H1 (cell line): ENCODE measurements at regions not wholly inside any gene's neighbourhood (a gene's known extent, or its start where the extent isn't known, plus 50 kb on each side); places are given as distances from the start of the nearest gene placed in this dataset.

ENCODE experiments used
- CTCF ChIA-PET: fragments of 300-600 bp; sonication (Branson Sonifier 250); formaldehyde crosslinking; loops from one replicate; lab custom pipeline; 2021; ENCODE audit not compliant: partially characterized antibody; lab: Charles Lee
- POLR2A ChIA-PET: fragments of 300-600 bp; sonication (Branson Sonifier 250); formaldehyde crosslinking; loops from one replicate; lab custom pipeline; 2021; ENCODE audit warnings: inconsistent platforms; ENCODE audit not compliant: partially characterized antibody; lab: Charles Lee
- DNase-seq, 2 experiments: peaks; one replicate each; pipeline versions ENCODE4 v3.0.0 to v3.0.0-alpha.2; 2010 to 2022; ENCODE audit warnings: low spot score in 2 of 2, low read depth in 1 of 2, mixed read lengths in 1 of 2
- FAIRE-seq: peaks from 2 replicates; lab custom pipeline; 2011; peaks lifted over from hg19 to GRCh38; lab: Jason Lieb, UNC
- H2AFZ ChIP-seq: 2 replicates; pipeline ENCODE4 v1.8.1; 2012; ENCODE audit warnings: low read length, inconsistent platforms
- H2AK5ac ChIP-seq: 2 replicates; pipeline ENCODE4 v1.6.1; 2013; ENCODE audit warnings: low read depth, low read length
- H2BK120ac ChIP-seq: replicated peaks from 2 replicates; pipeline ENCODE3; 2013; ENCODE audit warnings: low read depth, low read length, inconsistent platforms
- H2BK12ac ChIP-seq: 2 replicates; pipeline ENCODE4 v1.6.1; 2013; ENCODE audit warnings: low read depth, low read length
- H2BK15ac ChIP-seq: 2 replicates; pipeline ENCODE4 v1.6.1; 2013; ENCODE audit warnings: low read length
- H2BK20ac ChIP-seq: 2 replicates; pipeline ENCODE4 v1.6.1; 2013; ENCODE audit warnings: low read length
- H2BK5ac ChIP-seq: 2 replicates; pipeline ENCODE4 v1.6.1; 2013; ENCODE audit warnings: low read depth, low read length
- H3K14ac ChIP-seq: 2 replicates; pipeline ENCODE4 v1.6.1; 2013; ENCODE audit warnings: inconsistent platforms; ENCODE audit not compliant: insufficient read length
- H3K18ac ChIP-seq: 2 replicates; pipeline ENCODE4 v1.6.1; 2013; ENCODE audit warnings: low read length; ENCODE audit errors: extremely low read depth
- H3K23ac ChIP-seq: 2 replicates; pipeline ENCODE4 v1.6.1; 2013; ENCODE audit warnings: inconsistent platforms; ENCODE audit not compliant: insufficient read length
- H3K23me2 ChIP-seq: 2 replicates; pipeline ENCODE4 v1.6.1; 2013; ENCODE audit warnings: low read depth, low read length
- H3K27ac ChIP-seq: 2 replicates; pipeline ENCODE4 v1.6.1; 2011; ENCODE audit warnings: low read depth, low read length, inconsistent platforms
- H3K27me3 ChIP-seq, 4 experiments: replicated peaks in 1 of 4; 1 replicate in 1 of 4; 2 replicates in 3 of 4; pipeline versions ENCODE4 v1.6.1 to v1.8.1; 2011 to 2013; ENCODE audit warnings: low read length in 3 of 4, mild to moderate bottlenecking in 3 of 4, inconsistent platforms in 2 of 4, mixed read lengths in 2 of 4, moderate library complexity in 1 of 4; ENCODE audit not compliant: control insufficient read depth in 3 of 4, insufficient read depth in 3 of 4; ENCODE audit errors: extremely low read depth in 1 of 4
- H3K36me3 ChIP-seq, 4 experiments: 2 replicates each; pipeline versions ENCODE4 v1.6.1 to v1.8.1; 2011 to 2013; ENCODE audit warnings: mild to moderate bottlenecking in 4 of 4, low read length in 3 of 4, moderate library complexity in 2 of 4, control low read depth in 1 of 4, inconsistent platforms in 1 of 4; ENCODE audit not compliant: insufficient read depth in 4 of 4, control insufficient read depth in 2 of 4
- H3K4ac ChIP-seq: replicated peaks from 2 replicates; pipeline ENCODE3; 2013; ENCODE audit warnings: low read length, low read depth, mixed read lengths, inconsistent platforms; ENCODE audit not compliant: insufficient read length
- H3K4me1 ChIP-seq, 4 experiments: replicated peaks in 1 of 4; 1 replicate in 1 of 4; 2 replicates in 3 of 4; pipeline versions ENCODE4 v1.6.1 to v1.8.1; 2011 to 2013; ENCODE audit warnings: low read length in 3 of 4, inconsistent platforms in 2 of 4, mixed read lengths in 1 of 4; ENCODE audit not compliant: insufficient read depth in 4 of 4, control insufficient read depth in 3 of 4
- H3K4me2 ChIP-seq, 2 experiments: 2 replicates each; pipeline versions ENCODE4 v1.6.1 to v1.8.1; 2011 to 2013; ENCODE audit warnings: low read depth in 2 of 2, low read length in 2 of 2, control low read depth in 1 of 2, inconsistent platforms in 1 of 2, mild to moderate bottlenecking in 1 of 2; ENCODE audit not compliant: insufficient read depth in 1 of 2
- H3K4me3 ChIP-seq, 4 experiments: fragments of 200-600, 300-600 bp in 1 of 4; sonication (generic), shearing (Covaris generic), sonication (Bioruptor Twin) in 1 of 4; 2 replicates each; pipeline versions ENCODE4 v1.5.1 to v1.8.1; 2011 to 2016; ENCODE audit warnings: low read length in 4 of 4, low read depth in 3 of 4, control low read depth in 2 of 4, inconsistent platforms in 2 of 4, mild to moderate bottlenecking in 2 of 4, mixed read lengths in 1 of 4, moderate library complexity in 1 of 4; ENCODE audit not compliant: insufficient read depth in 2 of 4; ENCODE audit errors: extremely low read depth in 1 of 4
- H3K56ac ChIP-seq: replicated peaks from 2 replicates; pipeline ENCODE3; 2013; ENCODE audit warnings: low read depth, mild to moderate bottlenecking, mixed read lengths, low read length, inconsistent platforms; ENCODE audit not compliant: insufficient read length
- H3K79me1 ChIP-seq: 2 replicates; pipeline ENCODE4 v1.6.1; 2013; ENCODE audit warnings: low read depth, low read length, control low read depth
- H3K79me2 ChIP-seq, 2 experiments: 2 replicates each; pipeline versions ENCODE4 v1.6.1 to v1.8.1; 2012 to 2013; ENCODE audit warnings: low read length in 2 of 2, mild to moderate bottlenecking in 2 of 2, inconsistent platforms in 1 of 2; ENCODE audit not compliant: insufficient read depth in 2 of 2, control insufficient read depth in 1 of 2
- H3K9ac ChIP-seq, 4 experiments: replicated peaks in 1 of 4; 1 replicate in 1 of 4; 2 replicates in 3 of 4; pipeline versions ENCODE4 v1.6.1 to v1.8.1; 2011 to 2013; ENCODE audit warnings: low read depth in 3 of 4, low read length in 3 of 4, control low read depth in 2 of 4, mild to moderate bottlenecking in 2 of 4, moderate library complexity in 2 of 4, inconsistent platforms in 1 of 4; ENCODE audit errors: extremely low read depth in 1 of 4
- H3K9me3 ChIP-seq, 2 experiments: 2 replicates each; pipeline versions ENCODE4 v1.6.1 to v1.8.1; 2012 to 2013; ENCODE audit warnings: mild to moderate bottlenecking in 2 of 2, moderate library complexity in 2 of 2, control low read depth in 1 of 2, inconsistent platforms in 1 of 2, low read depth in 1 of 2, low read length in 1 of 2, mixed read lengths in 1 of 2; ENCODE audit not compliant: insufficient read depth in 2 of 2
- H4K20me1 ChIP-seq, 2 experiments: replicated peaks in 1 of 2; 2 replicates each; pipeline versions ENCODE3 to v1.8.1; 2011 to 2013; ENCODE audit warnings: inconsistent platforms in 2 of 2, low read length in 2 of 2, mild to moderate bottlenecking in 1 of 2; ENCODE audit not compliant: insufficient read depth in 2 of 2, control insufficient read depth in 1 of 2
- H4K5ac ChIP-seq: 2 replicates; pipeline ENCODE4 v1.6.1; 2013; ENCODE audit warnings: low read length, low read depth, mixed read lengths, inconsistent platforms; ENCODE audit not compliant: insufficient read length
- H4K8ac ChIP-seq: 2 replicates; pipeline ENCODE4 v1.8.0; 2013; ENCODE audit warnings: mild to moderate bottlenecking, moderate library complexity, low read length, inconsistent platforms; ENCODE audit not compliant: insufficient read depth; ENCODE audit errors: extremely low read depth
- H4K91ac ChIP-seq: replicated peaks from 2 replicates; pipeline ENCODE3; 2013; ENCODE audit warnings: low read length, mixed read lengths, inconsistent platforms; ENCODE audit not compliant: insufficient read length
- CTBP2 ChIP-seq: IDR thresholded peaks from 2 replicates; pipeline ENCODE4 v1.7.0; 2011; ENCODE audit warnings: borderline replicate concordance, mild to moderate bottlenecking, moderate library complexity, mixed read lengths, low read length; ENCODE audit not compliant: insufficient read depth, insufficient read length
- EP300 ChIP-seq, 2 experiments: IDR thresholded peaks; 1 replicate in 1 of 2; 2 replicates in 1 of 2; pipeline ENCODE4 v1.6.1; 2011 to 2012; ENCODE audit warnings: low read depth in 2 of 2, low read length in 2 of 2, mild to moderate bottlenecking in 2 of 2, borderline replicate concordance in 1 of 2, inconsistent platforms in 1 of 2, moderate library complexity in 1 of 2
- GTF2F1 ChIP-seq: IDR thresholded peaks from 2 replicates; pipeline ENCODE4 v1.6.1; 2012; ENCODE audit warnings: low read depth, low read length, improper control_type of control experiment, borderline replicate concordance
- HDAC2 ChIP-seq, 2 experiments: fragments of 300-600 bp in 1 of 2; sonication (generic) in 1 of 2; IDR thresholded peaks; 2 replicates each; pipeline ENCODE4 v1.6.1; 2011 to 2012; ENCODE audit warnings: low read depth in 2 of 2, low read length in 2 of 2, mild to moderate bottlenecking in 2 of 2, moderate library complexity in 2 of 2, borderline replicate concordance in 1 of 2, inconsistent platforms in 1 of 2
- SAP30 ChIP-seq: fragments of 300-600 bp; sonication (generic); IDR thresholded peaks from 2 replicates; pipeline ENCODE4 v1.7.1; 2012; ENCODE audit warnings: low read length, moderate library complexity, mild to moderate bottlenecking, inconsistent platforms; ENCODE audit not compliant: insufficient read depth, insufficient replicate concordance
- SIRT6 ChIP-seq: IDR thresholded peaks from one replicate; pipeline ENCODE4 v1.7.1; 2012; ENCODE audit warnings: low read length, inconsistent platforms
- TAF7 ChIP-seq: optimal IDR thresholded peaks from 2 replicates; pipeline ENCODE3; 2011; ENCODE audit warnings: low read depth, mild to moderate bottlenecking, inconsistent platforms, low read length, moderate library complexity, borderline replicate concordance
- WGBS, 2 experiments: shearing (Covaris generic) in 1 of 2; methylation state at CpG; one replicate each; pipeline versions ENCODE4 v1.1.6 to v1.1.7; 2013 to 2015; ENCODE audit warnings: low lambda C conversion rate in 2 of 2, mixed read lengths in 2 of 2, inconsistent platforms in 1 of 2, low coverage in 1 of 2, missing lambda C conversion rate in 1 of 2; ENCODE audit not compliant: insufficient replicate concordance in 2 of 2, insufficient coverage in 1 of 2, insufficient read length in 1 of 2; ENCODE audit errors: extremely low coverage in 1 of 2, missing lambda C conversion rate in 1 of 2; 5-methylcytosine and 5-hydroxymethylcytosine counted together
- TF ChIP-seq, protein P1 (sequence below): IDR thresholded peaks from 2 replicates; pipeline ENCODE4 v1.6.1; 2012; ENCODE audit warnings: inconsistent platforms

DNA sequence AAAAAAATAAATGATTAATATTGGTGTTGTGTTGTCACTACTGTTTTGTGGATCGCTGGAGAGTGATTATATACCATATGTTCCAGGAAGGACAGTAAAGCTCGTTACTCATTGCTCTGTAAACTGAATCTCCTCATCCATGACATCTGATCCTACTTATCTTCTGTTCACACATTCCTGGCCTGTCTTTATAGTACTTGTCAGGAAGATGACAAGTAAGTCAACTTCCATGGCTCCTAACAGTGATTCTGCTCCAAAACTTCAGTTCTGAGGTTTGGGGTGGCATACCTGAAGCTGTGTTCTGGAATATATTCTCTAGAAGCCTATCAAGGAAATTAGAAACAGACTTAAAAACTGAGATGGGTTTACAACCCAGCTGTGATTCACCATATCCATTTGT, 288.9 kb downstream of the ZBBX start:
- no peak overlapping the region for H3K18ac ChIP-seq

More for the DNA sequence above, 288.9 kb downstream of the ZBBX start:
- H2AFZ ChIP-seq = no peak overlapping the region
- no peak overlapping the region for H3K14ac ChIP-seq
- FAIRE-seq = no peak
- POLR2A ChIA-PET = no interaction called here
- H3K23me2 ChIP-seq = no peaks in the 10 kb centered on the region
- DNase-seq = no peak
- no peak overlapping the region for H2BK120ac ChIP-seq
- no peak overlapping the region for H3K23ac ChIP-seq
- H4K5ac ChIP-seq = no peak overlapping the region
- no peaks in the 10 kb centered on the region for H3K4me1 ChIP-seq
- no peak overlapping the region for H3K4me3 ChIP-seq
- H2BK20ac ChIP-seq = no peak overlapping the region
- no peak overlapping the region for H2BK12ac ChIP-seq
- no peaks in the 10 kb centered on the region for H4K20me1 ChIP-seq
- H3K9ac ChIP-seq = no peak overlapping the region
- no peaks in the 10 kb centered on the region for H3K9me3 ChIP-seq
- no peak overlapping the region for H2BK5ac ChIP-seq
- H2BK15ac ChIP-seq = no peak overlapping the region
- no peaks in the 10 kb centered on the region for H3K27me3 ChIP-seq
- H3K36me3 ChIP-seq = no peaks in the 10 kb centered on the region
- H3K4me2 ChIP-seq = no peak overlapping the region
- no peak for TF ChIP-seq EP300 (IDR thresholded peaks at IDR 0.05; ENCODE audit: borderline replicate concordance in 1 of 2, low read depth in 2 of 2, low read length in 2 of 2)
- TF ChIP-seq GTF2F1 = no peak
- TF ChIP-seq, protein P1, sequence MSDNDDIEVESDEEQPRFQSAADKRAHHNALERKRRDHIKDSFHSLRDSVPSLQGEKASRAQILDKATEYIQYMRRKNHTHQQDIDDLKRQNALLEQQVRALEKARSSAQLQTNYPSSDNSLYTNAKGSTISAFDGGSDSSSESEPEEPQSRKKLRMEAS = no peak
- no peak for TF ChIP-seq TAF7
- TF ChIP-seq HDAC2 (IDR thresholded peaks at IDR 0.05; ENCODE audit: borderline replicate concordance in 1 of 2, low read depth in 2 of 2, low read length in 2 of 2) = no peak
- TF ChIP-seq SAP30 = no peak
- no peak for TF ChIP-seq CTBP2
- TF ChIP-seq SIRT6 = no peak
- CTCF ChIA-PET = interaction anchor here (0.8 to 3.3 kb wide), 2 partner anchors 8 to 11 kb away, joined by 3 to 13 read pairs; no protein-coding TSS in a partner anchor
- H4K91ac ChIP-seq = no peak overlapping the region
- H3K79me2 ChIP-seq = no peaks in the 10 kb centered on the region
- H4K8ac ChIP-seq = no peak overlapping the region
- 46% methylated on average over 2 of the region's 2 CpGs; no CpG with 5 or more reads in 1 of the 2 experiments for WGBS, 2 experiments
- H3K4ac ChIP-seq = no peak overlapping the region
- no peaks in the 10 kb centered on the region for H3K79me1 ChIP-seq
- H2AK5ac ChIP-seq = no peak overlapping the region
- no peak overlapping the region for H3K27ac ChIP-seq
- no peak overlapping the region for H3K56ac ChIP-seq
